Erythroblast (primary cell): ENCODE measurements at regions not wholly inside any gene's neighbourhood (a gene's known extent, or its start where the extent isn't known, plus 50 kb on each side); places are given as distances from the start of the nearest gene placed in this dataset.

Source experiments
- GATA1 ChIP-seq: IDR thresholded peaks from 2 replicates; pipeline ENCODE4 v1.6.1; 2011; ENCODE audit warnings: low read depth, mild to moderate bottlenecking, control low read depth, low read length, moderate library complexity
- POLR2A ChIP-seq: IDR thresholded peaks from 2 replicates; pipeline ENCODE4 v1.6.1; 2011; ENCODE audit warnings: mild to moderate bottlenecking, low read length

DNA sequence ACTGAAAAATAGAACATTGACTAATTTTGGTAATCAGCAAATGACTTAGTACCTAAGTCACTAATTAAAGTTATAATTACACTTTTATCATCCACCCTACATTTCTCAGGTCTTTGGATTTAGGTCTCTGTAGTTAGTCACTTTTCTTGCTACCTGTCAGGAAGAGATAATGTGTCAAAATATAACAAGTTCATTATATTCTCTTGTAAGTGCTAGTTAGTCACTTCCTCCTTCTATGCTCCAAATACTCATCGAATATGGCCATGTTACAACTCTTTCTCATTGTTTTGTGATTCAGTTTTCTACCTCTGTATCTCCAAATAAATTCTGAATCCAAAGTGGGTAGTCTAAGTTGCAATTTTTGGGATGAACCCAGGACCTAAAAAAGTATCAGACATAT lies 163.5 kb upstream of the KIF2B start:
- TF ChIP-seq POLR2A, result no peak
- no peak for TF ChIP-seq GATA1
